ENCODE measurements at regions not wholly inside any gene's neighbourhood (a gene's known extent, or its start where the extent isn't known, plus 50 kb on each side); places are given as distances from the start of the nearest gene placed in this dataset.
"Not testable (repeated sequence)": the region's sequence is repeated elsewhere in the genome, so short reads cannot be mapped to it uniquely, and the experiment has no call there.

DNA sequence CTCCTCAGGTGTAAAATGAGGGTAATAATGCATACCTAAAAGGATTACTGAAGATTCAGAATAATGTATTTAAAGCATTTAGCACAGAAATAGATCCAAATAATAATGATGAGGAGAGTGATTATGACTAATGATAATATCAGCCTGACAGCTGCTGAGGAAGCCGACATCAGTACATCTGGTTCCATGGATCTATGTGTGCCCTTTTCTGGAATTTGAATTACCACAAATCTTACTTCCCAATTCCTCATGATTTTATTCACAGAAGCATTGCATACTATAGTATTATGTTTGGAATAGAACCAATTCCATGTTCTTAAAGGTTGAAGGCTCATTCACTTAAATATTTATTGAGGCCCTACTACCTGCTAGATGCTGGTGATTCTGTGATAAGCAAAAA lies 248.9 kb upstream of the THUMPD2 start:
- ATAC-seq (ENCODE audit: insufficient read depth, low FRiP score) (no peak), DNase-seq (no peak)
- Histone ChIP-seq H3K9me3 (ENCODE audit: control insufficient read depth in 4 of 4, insufficient read depth in 3 of 4, low read length in 3 of 4) (peaks cover 0 to 2% (median 0%) of the 10 kb centered on the region in 4 donors), H3K4me3 (no peak overlapping the region), H3K27ac (ENCODE audit: low read depth in 1 of 2, low read length in 1 of 2) (no peak overlapping the region), H3K36me3 (ENCODE audit: control insufficient read depth in 4 of 4, insufficient read depth in 4 of 4, low read length in 4 of 4) (no peaks in the 10 kb centered on the region), H3K4me1 (ENCODE audit: control insufficient read depth in 5 of 5, insufficient read depth in 5 of 5, low read length in 5 of 5) (no peaks in the 10 kb centered on the region), H3K27me3 (ENCODE audit: control insufficient read depth in 3 of 3, insufficient read depth in 3 of 3, low read length in 2 of 3) (no peaks in the 10 kb centered on the region), H3K9ac (ENCODE audit: insufficient read depth in 1 of 2, low read length in 2 of 2) (no peak overlapping the region)
- no peak for TF ChIP-seq CTCF (IDR thresholded peaks at IDR 0.05; ENCODE audit: control extremely low read depth, extremely low read depth)
- 92 to 100% methylated on average over 1 of the region's 1 CpG for whole genome bisulfite sequencing, 2 donors

DNA sequence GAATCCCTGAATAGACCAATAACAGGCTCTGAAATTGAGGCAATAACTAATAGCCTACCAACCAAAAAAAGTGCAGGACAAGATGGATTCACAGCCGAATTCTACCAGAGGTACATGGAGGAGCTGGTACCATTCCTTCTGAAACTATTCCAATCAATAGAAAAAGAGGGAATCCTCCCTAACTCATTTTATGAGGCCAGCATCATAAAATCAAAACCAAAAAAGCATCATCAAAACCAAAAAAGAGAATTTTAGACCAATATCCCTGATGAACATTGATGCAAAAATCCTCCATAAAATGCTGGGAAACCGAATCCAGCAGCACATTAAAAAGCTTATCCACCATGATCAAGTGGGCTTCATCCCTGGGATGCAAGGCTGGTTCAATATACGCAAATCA lies 246.2 kb upstream of the THUMPD2 start:
- H3K4me1 ChIP-seq (ENCODE audit: control insufficient read depth in 5 of 5, insufficient read depth in 5 of 5, low read length in 5 of 5); H3K36me3 ChIP-seq (ENCODE audit: control insufficient read depth in 4 of 4, insufficient read depth in 4 of 4, low read length in 4 of 4); H3K9me3 ChIP-seq (ENCODE audit: control insufficient read depth in 4 of 4, insufficient read depth in 3 of 4, low read length in 3 of 4); ATAC-seq (ENCODE audit: insufficient read depth, low FRiP score); H3K4me3 ChIP-seq; H3K27ac ChIP-seq (ENCODE audit: low read depth in 1 of 2, low read length in 1 of 2); H3K27me3 ChIP-seq (ENCODE audit: control insufficient read depth in 3 of 3, insufficient read depth in 3 of 3, low read length in 2 of 3); H3K9ac ChIP-seq (ENCODE audit: insufficient read depth in 1 of 2, low read length in 2 of 2); DNase-seq: not testable (repeated sequence)
- 80 to 83% methylated on average over 2 to 3 of the region's 3 CpGs for WGBS, 2 donors

- whole genome bisulfite sequencing, 2 donors, result 96 to 99% methylated on average over 1 of the region's 1 CpG
Observed at GRCh38 chr2:40020997-40021396, 241.9 kb upstream of the THUMPD2 start.

DNA sequence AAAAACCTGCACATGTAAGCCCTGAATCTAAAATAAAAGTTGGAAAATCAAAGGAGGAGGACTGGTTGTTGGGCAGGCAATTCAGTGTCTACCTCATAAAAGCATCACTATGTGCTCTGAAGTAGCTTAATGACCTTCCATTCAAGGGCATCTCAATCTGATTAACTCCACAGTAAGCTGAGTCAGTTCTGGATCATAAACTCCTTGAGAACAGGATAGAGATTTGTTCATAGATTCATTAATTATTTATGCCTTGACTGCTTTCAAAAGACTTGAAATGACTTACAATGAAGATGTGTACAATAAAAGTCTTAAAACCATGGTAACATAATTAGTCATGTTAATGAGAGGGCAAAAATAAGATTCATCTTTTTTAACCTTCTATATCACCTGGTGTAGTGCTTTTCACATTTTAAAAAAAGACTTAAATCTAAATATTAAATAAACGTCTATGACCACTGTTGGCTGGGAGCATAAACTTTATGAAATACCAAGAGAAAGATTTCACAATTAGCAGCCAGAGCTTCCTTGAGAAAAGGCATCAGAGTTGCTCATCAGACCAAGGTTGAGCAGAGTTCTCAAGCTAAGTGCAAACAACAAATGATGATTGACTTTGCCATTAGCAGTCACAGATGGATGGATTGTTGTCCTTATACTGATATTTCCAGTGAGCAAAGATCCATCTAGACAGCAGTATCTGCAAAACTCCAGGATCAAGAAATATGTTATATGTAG lies 237.3 kb upstream of the THUMPD2 start:
- no peak for ATAC-seq (ENCODE audit: insufficient read depth, low FRiP score)
- Histone ChIP-seq H3K9me3 (ENCODE audit: control insufficient read depth in 4 of 4, insufficient read depth in 3 of 4, low read length in 3 of 4) (peaks cover 0 to 4% (median 2%) of the 10 kb centered on the region in 4 donors), H3K9ac (ENCODE audit: insufficient read depth in 1 of 2, low read length in 2 of 2) (no peak overlapping the region), H3K27me3 (ENCODE audit: control insufficient read depth in 3 of 3, insufficient read depth in 3 of 3, low read length in 2 of 3) (no peaks in the 10 kb centered on the region), H3K4me1 (ENCODE audit: control insufficient read depth in 5 of 5, insufficient read depth in 5 of 5, low read length in 5 of 5) (no peaks in the 10 kb centered on the region), H3K4me3 (no peak overlapping the region), H3K27ac (ENCODE audit: low read depth in 1 of 2, low read length in 1 of 2) (no peak overlapping the region), H3K36me3 (ENCODE audit: control insufficient read depth in 4 of 4, insufficient read depth in 4 of 4, low read length in 4 of 4) (no peaks in the 10 kb centered on the region)
- TF ChIP-seq CTCF (IDR thresholded peaks at IDR 0.05; ENCODE audit: control extremely low read depth, extremely low read depth), result no peak
- WGBS, 2 donors, result 59 to 62% methylated on average over 1 of the region's 1 CpG
- DNase-seq, result no peak

More at GRCh38 chr2:40020997-40021396, 241.9 kb upstream of the THUMPD2 start:
- no peak for TF ChIP-seq CTCF (IDR thresholded peaks at IDR 0.05; ENCODE audit: control extremely low read depth, extremely low read depth)
- Histone ChIP-seq H3K9me3 (ENCODE audit: control insufficient read depth in 4 of 4, insufficient read depth in 3 of 4, low read length in 3 of 4) (peaks cover 0 to 6% (median 2%) of the 10 kb centered on the region in 4 donors), H3K4me1 (ENCODE audit: control insufficient read depth in 5 of 5, insufficient read depth in 5 of 5, low read length in 5 of 5) (no peaks in the 10 kb centered on the region), H3K36me3 (ENCODE audit: control insufficient read depth in 4 of 4, insufficient read depth in 4 of 4, low read length in 4 of 4) (no peaks in the 10 kb centered on the region), H3K27me3 (ENCODE audit: control insufficient read depth in 3 of 3, insufficient read depth in 3 of 3, low read length in 2 of 3) (no peaks in the 10 kb centered on the region), H3K9ac (ENCODE audit: insufficient read depth in 1 of 2, low read length in 2 of 2) (no peak overlapping the region), H3K4me3 (no peak overlapping the region), H3K27ac (ENCODE audit: low read depth in 1 of 2, low read length in 1 of 2) (no peak overlapping the region)
- no peak for DNase-seq
- no peak for ATAC-seq (ENCODE audit: insufficient read depth, low FRiP score)

GRCh38 chr2:40013962-40014361 lies 234.9 kb upstream of the THUMPD2 start:
- H3K36me3 ChIP-seq (ENCODE audit: control insufficient read depth in 4 of 4, insufficient read depth in 4 of 4, low read length in 4 of 4); H3K4me3 ChIP-seq; H3K27me3 ChIP-seq (ENCODE audit: control insufficient read depth in 3 of 3, insufficient read depth in 3 of 3, low read length in 2 of 3); H3K27ac ChIP-seq (ENCODE audit: low read depth in 1 of 2, low read length in 1 of 2); DNase-seq; ATAC-seq (ENCODE audit: insufficient read depth, low FRiP score); H3K4me1 ChIP-seq (ENCODE audit: control insufficient read depth in 5 of 5, insufficient read depth in 5 of 5, low read length in 5 of 5); H3K9ac ChIP-seq (ENCODE audit: insufficient read depth in 1 of 2, low read length in 2 of 2); H3K9me3 ChIP-seq (ENCODE audit: control insufficient read depth in 4 of 4, insufficient read depth in 3 of 4, low read length in 3 of 4): not testable (repeated sequence)
- 92 to 100% methylated on average over 8 to 15 of the region's 17 CpGs for WGBS, 2 donors

Data from lung (tissue), 11 donors.